PC-9 (cell line): ENCODE measurements at regions not wholly inside any gene's neighbourhood (a gene's known extent, or its start where the extent isn't known, plus 50 kb on each side); places are given as distances from the start of the nearest gene placed in this dataset.

Source experiments
- EZH2 ChIP-seq: fragments of 200-600 bp; sonication (generic); IDR thresholded peaks from 2 replicates; pipeline ENCODE4 v1.8.0; 2017; ENCODE audit warnings: antibody characterized with exemption, low read depth
- TF ChIP-seq, protein P1 (sequence below): fragments of 200-600 bp; sonication (generic); conservative IDR thresholded peaks from 2 replicates; pipeline ENCODE4 v1.6.1; 2017; ENCODE audit warnings: mixed run types, antibody characterized with exemption, mild to moderate bottlenecking, moderate library complexity

DNA sequence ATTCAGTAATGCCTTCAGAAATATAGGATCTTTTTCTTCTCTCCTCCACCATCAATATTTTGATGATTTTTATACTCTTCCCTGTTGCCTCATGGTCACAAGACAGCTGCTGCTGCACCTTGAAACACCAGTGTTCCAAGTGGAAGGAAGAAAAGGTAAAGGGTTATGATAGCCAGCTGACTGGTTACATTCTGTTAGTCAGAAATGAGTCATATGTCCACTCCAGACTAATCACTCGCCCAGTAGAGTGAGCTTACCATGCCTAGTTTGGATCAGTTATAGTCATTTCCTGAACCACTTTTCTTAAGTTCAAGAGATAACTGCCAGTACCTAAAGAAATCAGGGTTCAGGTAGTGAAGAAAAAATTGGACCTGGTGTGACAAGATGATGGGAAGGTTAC, 532.3 kb upstream of the SMIM31 start:
- TF ChIP-seq, protein P1, sequence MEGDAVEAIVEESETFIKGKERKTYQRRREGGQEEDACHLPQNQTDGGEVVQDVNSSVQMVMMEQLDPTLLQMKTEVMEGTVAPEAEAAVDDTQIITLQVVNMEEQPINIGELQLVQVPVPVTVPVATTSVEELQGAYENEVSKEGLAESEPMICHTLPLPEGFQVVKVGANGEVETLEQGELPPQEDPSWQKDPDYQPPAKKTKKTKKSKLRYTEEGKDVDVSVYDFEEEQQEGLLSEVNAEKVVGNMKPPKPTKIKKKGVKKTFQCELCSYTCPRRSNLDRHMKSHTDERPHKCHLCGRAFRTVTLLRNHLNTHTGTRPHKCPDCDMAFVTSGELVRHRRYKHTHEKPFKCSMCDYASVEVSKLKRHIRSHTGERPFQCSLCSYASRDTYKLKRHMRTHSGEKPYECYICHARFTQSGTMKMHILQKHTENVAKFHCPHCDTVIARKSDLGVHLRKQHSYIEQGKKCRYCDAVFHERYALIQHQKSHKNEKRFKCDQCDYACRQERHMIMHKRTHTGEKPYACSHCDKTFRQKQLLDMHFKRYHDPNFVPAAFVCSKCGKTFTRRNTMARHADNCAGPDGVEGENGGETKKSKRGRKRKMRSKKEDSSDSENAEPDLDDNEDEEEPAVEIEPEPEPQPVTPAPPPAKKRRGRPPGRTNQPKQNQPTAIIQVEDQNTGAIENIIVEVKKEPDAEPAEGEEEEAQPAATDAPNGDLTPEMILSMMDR = no peak
- TF ChIP-seq EZH2 = no peak
